ENCODE measurements at regions not wholly inside any gene's neighbourhood (a gene's known extent, or its start where the extent isn't known, plus 50 kb on each side); places are given as distances from the start of the nearest gene placed in this dataset.
A peak's percentile ranks its signal among the peaks of the same experiment; 100 is the strongest.

GRCh38 chr19:31512181-31512970, 163.1 kb upstream of the TSHZ3 start:
- no peaks in the 10 kb centered on the region for H3K36me3 ChIP-seq (ENCODE audit: control insufficient read depth, insufficient read depth, low read length)
- no peak for DNase-seq
- H3K9me3 ChIP-seq (replicated peaks; ENCODE audit: control insufficient read depth, low read depth, low read length): no peaks in the 10 kb centered on the region
- WGBS (ENCODE audit: insufficient coverage): 86% methylated on average over 5 of the region's 10 CpGs
- no peak overlapping the region for H3K27ac ChIP-seq (ENCODE audit: low read length)
- H3K4me3 ChIP-seq (ENCODE audit: low read length): no peak overlapping the region
- no peaks in the 10 kb centered on the region for H3K27me3 ChIP-seq (ENCODE audit: control insufficient read depth, insufficient read depth, low read length)
- peaks cover 8% of the 10 kb centered on the region for H3K4me1 ChIP-seq (ENCODE audit: control insufficient read depth, insufficient read depth, low read length)

- no peak overlapping the region for H3K4me3 ChIP-seq (ENCODE audit: low read length)
- 65% methylated on average over 9 of the region's 13 CpGs for WGBS (ENCODE audit: insufficient coverage)
- no peaks in the 10 kb centered on the region for H3K27me3 ChIP-seq (ENCODE audit: control insufficient read depth, insufficient read depth, low read length)
- H3K36me3 ChIP-seq (ENCODE audit: control insufficient read depth, insufficient read depth, low read length): no peaks in the 10 kb centered on the region
- H3K27ac ChIP-seq (ENCODE audit: low read length): no peak overlapping the region
- peaks cover 19% of the 10 kb centered on the region for H3K4me1 ChIP-seq (ENCODE audit: control insufficient read depth, insufficient read depth, low read length)
- H3K9me3 ChIP-seq (replicated peaks; ENCODE audit: control insufficient read depth, low read depth, low read length): no peaks in the 10 kb centered on the region
- DNase-seq: no peak
These were observed 164.6 kb upstream of the TSHZ3 start for GRCh38 chr19:31513841-31514240.

GRCh38 chr19:31515931-31516330, 166.7 kb upstream of the TSHZ3 start:
- WGBS (ENCODE audit: insufficient coverage): 85% methylated on average over 4 of the region's 18 CpGs
- Histone ChIP-seq H3K27me3 (ENCODE audit: control insufficient read depth, insufficient read depth, low read length) (no peaks in the 10 kb centered on the region), H3K4me3 (ENCODE audit: low read length) (no peak overlapping the region), H3K4me1 (ENCODE audit: control insufficient read depth, insufficient read depth, low read length) (peaks cover 26% of the 10 kb centered on the region), H3K36me3 (ENCODE audit: control insufficient read depth, insufficient read depth, low read length) (no peaks in the 10 kb centered on the region), H3K27ac (ENCODE audit: low read length) (no peak overlapping the region), H3K9me3 (replicated peaks; ENCODE audit: control insufficient read depth, low read depth, low read length) (peaks cover 5% of the 10 kb centered on the region)
- peak; percentile 44 for DNase-seq

- Histone ChIP-seq H3K9me3 (replicated peaks; ENCODE audit: control insufficient read depth, low read depth, low read length) (peaks cover 5% of the 10 kb centered on the region), H3K4me3 (ENCODE audit: low read length) (no peak overlapping the region), H3K27me3 (ENCODE audit: control insufficient read depth, insufficient read depth, low read length) (no peaks in the 10 kb centered on the region), H3K36me3 (ENCODE audit: control insufficient read depth, insufficient read depth, low read length) (no peaks in the 10 kb centered on the region), H3K27ac (ENCODE audit: low read length) (no peak overlapping the region), H3K4me1 (ENCODE audit: control insufficient read depth, insufficient read depth, low read length) (peaks cover 26% of the 10 kb centered on the region)
- 54% methylated on average over 6 of the region's 9 CpGs for WGBS (ENCODE audit: insufficient coverage)
- DNase-seq: no peak
These were observed 167.5 kb upstream of the TSHZ3 start for GRCh38 chr19:31516756-31517155.

- Histone ChIP-seq H3K36me3 (ENCODE audit: control insufficient read depth, insufficient read depth, low read length) (no peaks in the 10 kb centered on the region), H3K27me3 (ENCODE audit: control insufficient read depth, insufficient read depth, low read length) (no peaks in the 10 kb centered on the region), H3K9me3 (replicated peaks; ENCODE audit: control insufficient read depth, low read depth, low read length) (peaks cover 5% of the 10 kb centered on the region), H3K27ac (ENCODE audit: low read length) (no peak overlapping the region), H3K4me1 (ENCODE audit: control insufficient read depth, insufficient read depth, low read length) (peaks cover 26% of the 10 kb centered on the region), H3K4me3 (ENCODE audit: low read length) (no peak overlapping the region)
- DNase-seq: no peak
- 83% methylated on average over 21 of the region's 33 CpGs for WGBS (ENCODE audit: insufficient coverage)
These were observed 168.3 kb upstream of the TSHZ3 start for GRCh38 chr19:31517224-31518180.

- H3K4me1 ChIP-seq (ENCODE audit: control insufficient read depth, insufficient read depth, low read length): peaks cover 26% of the 10 kb centered on the region
- no peak overlapping the region for H3K4me3 ChIP-seq (ENCODE audit: low read length)
- H3K27ac ChIP-seq (ENCODE audit: low read length): no peak overlapping the region
- H3K27me3 ChIP-seq (ENCODE audit: control insufficient read depth, insufficient read depth, low read length): no peaks in the 10 kb centered on the region
- DNase-seq: no peak
- no peaks in the 10 kb centered on the region for H3K36me3 ChIP-seq (ENCODE audit: control insufficient read depth, insufficient read depth, low read length)
- H3K9me3 ChIP-seq (replicated peaks; ENCODE audit: control insufficient read depth, low read depth, low read length): peaks cover 5% of the 10 kb centered on the region
- WGBS (ENCODE audit: insufficient coverage): 80% methylated on average over 1 of the region's 13 CpGs
These were observed 169.2 kb upstream of the TSHZ3 start for GRCh38 chr19:31518216-31519020.

GRCh38 chr19:31519256-31519655, 170.0 kb upstream of the TSHZ3 start:
- no peaks in the 10 kb centered on the region for H3K27me3 ChIP-seq (ENCODE audit: control insufficient read depth, insufficient read depth, low read length)
- no peak overlapping the region for H3K4me3 ChIP-seq (ENCODE audit: low read length)
- no peak overlapping the region for H3K27ac ChIP-seq (ENCODE audit: low read length)
- WGBS (ENCODE audit: insufficient coverage): 29% methylated on average over 1 of the region's 3 CpGs
- peaks cover 26% of the 10 kb centered on the region for H3K4me1 ChIP-seq (ENCODE audit: control insufficient read depth, insufficient read depth, low read length)
- H3K36me3 ChIP-seq (ENCODE audit: control insufficient read depth, insufficient read depth, low read length): no peaks in the 10 kb centered on the region
- DNase-seq: peak; percentile 68
- peaks cover 5% of the 10 kb centered on the region for H3K9me3 ChIP-seq (replicated peaks; ENCODE audit: control insufficient read depth, low read depth, low read length)

- H3K36me3 ChIP-seq (ENCODE audit: control insufficient read depth, insufficient read depth, low read length): no peaks in the 10 kb centered on the region
- peaks cover 26% of the 10 kb centered on the region for H3K4me1 ChIP-seq (ENCODE audit: control insufficient read depth, insufficient read depth, low read length)
- DNase-seq: no peak
- no peak overlapping the region for H3K27ac ChIP-seq (ENCODE audit: low read length)
- WGBS (ENCODE audit: insufficient coverage): no CpG with 5 or more reads among the region's 1 CpG
- H3K27me3 ChIP-seq (ENCODE audit: control insufficient read depth, insufficient read depth, low read length): no peaks in the 10 kb centered on the region
- H3K9me3 ChIP-seq (replicated peaks; ENCODE audit: control insufficient read depth, low read depth, low read length): peaks cover 5% of the 10 kb centered on the region
- no peak overlapping the region for H3K4me3 ChIP-seq (ENCODE audit: low read length)
These were observed 170.7 kb upstream of the TSHZ3 start for GRCh38 chr19:31519908-31520307.

- Histone ChIP-seq H3K36me3 (ENCODE audit: control insufficient read depth, insufficient read depth, low read length) (no peaks in the 10 kb centered on the region), H3K9me3 (replicated peaks; ENCODE audit: control insufficient read depth, low read depth, low read length) (peaks cover 5% of the 10 kb centered on the region), H3K4me3 (ENCODE audit: low read length) (no peak overlapping the region), H3K27ac (ENCODE audit: low read length) (no peak overlapping the region), H3K27me3 (ENCODE audit: control insufficient read depth, insufficient read depth, low read length) (no peaks in the 10 kb centered on the region), H3K4me1 (ENCODE audit: control insufficient read depth, insufficient read depth, low read length) (peaks cover 26% of the 10 kb centered on the region)
- no peak for DNase-seq
These were observed 171.4 kb upstream of the TSHZ3 start for GRCh38 chr19:31520633-31521032.

Data from muscle of leg (tissue), 3 donors.